ENCODE measurements at regions not wholly inside any gene's neighbourhood (a gene's known extent, or its start where the extent isn't known, plus 50 kb on each side); places are given as distances from the start of the nearest gene placed in this dataset.

- Histone ChIP-seq H2AFZ (ENCODE audit: low read depth, low read length) (no peak overlapping the region), H3K9ac (ENCODE audit: insufficient read depth in 1 of 2, low read depth in 2 of 2, low read length in 2 of 2) (no peak overlapping the region), H3K9me3 (replicated peaks; ENCODE audit: control insufficient read depth, insufficient read depth, low read depth, low read length) (no peaks in the 10 kb centered on the region), H3K79me2 (ENCODE audit: control insufficient read depth, insufficient read depth, low read length) (no peaks in the 10 kb centered on the region), H3K4me3 (no peak overlapping the region), H3K4me1 (replicated peaks in 1 of 2; ENCODE audit: control insufficient read depth in 2 of 2, insufficient read depth in 2 of 2, low read length in 2 of 2) (no peaks in the 10 kb centered on the region), H3K36me3 (ENCODE audit: control insufficient read depth, insufficient read depth, low read length) (no peaks in the 10 kb centered on the region), H3K27ac (ENCODE audit: extremely low read depth, low read depth, low read length) (no peak overlapping the region), H4K20me1 (replicated peaks; ENCODE audit: control insufficient read depth, insufficient read depth, low read length) (no peaks in the 10 kb centered on the region), H3K4me2 (ENCODE audit: insufficient read depth, low read length) (no peak overlapping the region), H3K9me1 (ENCODE audit: control insufficient read depth, insufficient read depth, low read length) (no peaks in the 10 kb centered on the region), H3K27me3 (ENCODE audit: control insufficient read depth in 2 of 2, insufficient read depth in 2 of 2, low read length in 2 of 2) (no peaks in the 10 kb centered on the region)
- ATAC-seq (no peak), FAIRE-seq (no peak), DNase-seq (ENCODE audit: extremely low read depth in 1 of 4, low spot score in 3 of 4) (no peak)
- BruUV-seq (replicated peaks): no TSS peak
- POLR2A ChIA-PET: no interaction called here
- intact Hi-C loops (cut with micrococcal nuclease): no loop called here
- CTCF ChIA-PET (ENCODE audit: low intra/inter-chr PET ratio): no interaction called here
- WGBS (ENCODE audit: insufficient coverage, low coverage, missing lambda C conversion rate): 0% methylated on average over 2 of the region's 2 CpGs
- in situ Hi-C loops (cut with MboI): no loop called here
- TF ChIP-seq ZNF586 (CRISPR knock-in tag; conservative IDR thresholded peaks at IDR 0.05) (no peak), THRA (IDR thresholded peaks at IDR 0.05) (no peak), TRIM24 (IDR thresholded peaks at IDR 0.05) (no peak), CTCF (IDR thresholded peaks at IDR 0.05 in 2 of 3, conservative IDR thresholded peaks at IDR 0.05 in 1 of 3; ENCODE audit: insufficient read depth in 2 of 3, low read depth in 1 of 3, low read length in 3 of 3) (no peak), ZKSCAN8 (CRISPR knock-in tag; IDR thresholded peaks at IDR 0.05) (no peak), PHB (CRISPR knock-in tag; IDR thresholded peaks at IDR 0.05) (no peak), ATF2 (CRISPR knock-in tag; IDR thresholded peaks at IDR 0.05) (no peak), ZNF12 (CRISPR knock-in tag; IDR thresholded peaks at IDR 0.05) (no peak), ESRRB (CRISPR knock-in tag; IDR thresholded peaks at IDR 0.05; ENCODE audit: borderline replicate concordance) (no peak), KDM2B (CRISPR knock-in tag; IDR thresholded peaks at IDR 0.05) (no peak), ARID4B (CRISPR knock-in tag; IDR thresholded peaks at IDR 0.05) (no peak), ZNF589 (CRISPR knock-in tag; IDR thresholded peaks at IDR 0.05; ENCODE audit: low read depth) (no peak)
These were observed 145.7 kb upstream of the TRPC6 start for GRCh38 chr11:101729406-101730078.

Data from K562 (cell line).